ENCODE measurements at regions not wholly inside any gene's neighbourhood (a gene's known extent, or its start where the extent isn't known, plus 50 kb on each side); places are given as distances from the start of the nearest gene placed in this dataset.

- no peak for DNase-seq (ENCODE audit: low read depth)
Observed at GRCh38 chr2:122108186-122108585, 352.7 kb downstream of the TSN start.

GRCh38 chr2:122112216-122113005 lies 357.0 kb downstream of the TSN start:
- DNase-seq (ENCODE audit: low read depth) = no peak

GRCh38 chr2:122114421-122114820 lies 359.0 kb downstream of the TSN start:
- DNase-seq (ENCODE audit: low read depth) = no peak

GRCh38 chr2:122117371-122117770 lies 361.9 kb downstream of the TSN start:
- no peak for DNase-seq (ENCODE audit: low read depth)

GRCh38 chr2:122129399-122129798 lies 373.9 kb downstream of the TSN start:
- DNase-seq (ENCODE audit: low read depth) = no peak

GRCh38 chr2:122132147-122132691 lies 376.8 kb downstream of the TSN start:
- no peak for DNase-seq (ENCODE audit: low read depth)

- no peak for DNase-seq (ENCODE audit: low read depth)
Observed at GRCh38 chr2:122135021-122135937, 379.8 kb downstream of the TSN start.

- DNase-seq (ENCODE audit: low read depth) = no peak
Observed at GRCh38 chr2:122136056-122136455, 380.6 kb downstream of the TSN start.

- no peak for DNase-seq (ENCODE audit: low read depth)
Observed at GRCh38 chr2:122138561-122138960, 383.1 kb downstream of the TSN start.

GRCh38 chr2:122139739-122140420 lies 384.4 kb downstream of the TSN start:
- no peak for DNase-seq (ENCODE audit: low read depth)

GRCh38 chr2:122144884-122145283 lies 389.4 kb downstream of the TSN start:
- no peak for DNase-seq (ENCODE audit: low read depth)

- DNase-seq (ENCODE audit: low read depth) = no peak
Observed at GRCh38 chr2:122145856-122146255, 390.4 kb downstream of the TSN start.

GRCh38 chr2:122148128-122148767 lies 392.8 kb downstream of the TSN start:
- no peak for DNase-seq (ENCODE audit: low read depth)

GRCh38 chr2:122150524-122151280 lies 395.3 kb downstream of the TSN start:
- DNase-seq (ENCODE audit: low read depth) = no peak

GRCh38 chr2:122152571-122152970 lies 397.1 kb downstream of the TSN start:
- DNase-seq (ENCODE audit: low read depth) = no peak

- no peak for DNase-seq (ENCODE audit: low read depth)
Observed at GRCh38 chr2:122156176-122156890, 400.9 kb downstream of the TSN start.

- DNase-seq (ENCODE audit: low read depth) = no peak
Observed at GRCh38 chr2:122157158-122157557, 401.7 kb downstream of the TSN start.

GRCh38 chr2:122163617-122164016 lies 408.2 kb downstream of the TSN start:
- DNase-seq (ENCODE audit: low read depth) = no peak

GRCh38 chr2:122164964-122165363 lies 409.5 kb downstream of the TSN start:
- DNase-seq (ENCODE audit: low read depth) = no peak

- no peak for DNase-seq (ENCODE audit: low read depth)
Observed at GRCh38 chr2:122166820-122167219, 411.4 kb downstream of the TSN start.
